ENCODE measurements at regions not wholly inside any gene's neighbourhood (a gene's known extent, or its start where the extent isn't known, plus 50 kb on each side); places are given as distances from the start of the nearest gene placed in this dataset.

GRCh38 chr14:54300881-54301280 lies 95.9 kb upstream of the CDKN3 start:
- Histone ChIP-seq H3K9ac (no peak overlapping the region), H3K27ac (ENCODE audit: low read depth in 2 of 2, low read length in 1 of 2) (no peak overlapping the region), H3F3A (replicated peaks; ENCODE audit: insufficient read depth) (no peaks in the 10 kb centered on the region), H2AFZ (ENCODE audit: low read depth) (no peak overlapping the region), H3K27me3 (ENCODE audit: insufficient read depth) (no peaks in the 10 kb centered on the region; the same call in 1 of the 2 replicates), H3K4me3 (ENCODE audit: low read depth in 2 of 2, low read length in 1 of 2) (no peak overlapping the region), H3K79me2 (ENCODE audit: insufficient read depth) (no peaks in the 10 kb centered on the region), H4K20me1 (ENCODE audit: insufficient read depth) (no peaks in the 10 kb centered on the region), H3K9me2 (no peaks in the 10 kb centered on the region), H3K4me2 (no peak overlapping the region), H3K4me1 (ENCODE audit: control insufficient read depth in 1 of 2, insufficient read depth in 2 of 2, low read depth in 1 of 2, low read length in 1 of 2) (no peaks in the 10 kb centered on the region; a peak in 1 of 4 replicates), H3K9me3 (no peaks in the 10 kb centered on the region), H3K36me3 (replicated peaks in 1 of 2; ENCODE audit: control insufficient read depth in 1 of 2, insufficient read depth in 2 of 2, low read length in 1 of 2) (no peaks in the 10 kb centered on the region)
- TF ChIP-seq RCOR1 (IDR thresholded peaks at IDR 0.05; ENCODE audit: low read length) (no peak), REST (IDR thresholded peaks at IDR 0.05; ENCODE audit: low read depth, low read length) (no peak)
- CTCF ChIA-PET, result interaction anchor here (0.8 kb wide), 1 partner anchor 47 kb away, joined by 3 read pairs; no protein-coding TSS in a partner anchor
- POLR2A ChIA-PET, result no interaction called here
- DNase-seq, result no peak
- WGBS (ENCODE audit: low lambda C conversion rate), result 20% methylated on average over 1 of the region's 2 CpGs

- no peak overlapping the region for H3K9ac ChIP-seq
- no peak overlapping the region for H3K4me3 ChIP-seq (ENCODE audit: low read depth in 2 of 2, low read length in 1 of 2)
- no peaks in the 10 kb centered on the region for H3F3A ChIP-seq (replicated peaks; ENCODE audit: insufficient read depth)
- no peak overlapping the region for H3K27ac ChIP-seq (ENCODE audit: low read depth in 2 of 2, low read length in 1 of 2)
- H2AFZ ChIP-seq (ENCODE audit: low read depth), result no peak overlapping the region
- H3K36me3 ChIP-seq (replicated peaks in 1 of 2; ENCODE audit: control insufficient read depth in 1 of 2, insufficient read depth in 2 of 2, low read length in 1 of 2), result no peaks in the 10 kb centered on the region
- no peaks in the 10 kb centered on the region for H3K9me2 ChIP-seq
- TF ChIP-seq NFIC (IDR thresholded peaks at IDR 0.05; ENCODE audit: borderline replicate concordance) (no peak), RCOR1 (IDR thresholded peaks at IDR 0.05; ENCODE audit: low read length) (no peak), ZBTB33 (IDR thresholded peaks at IDR 0.05; ENCODE audit: borderline replicate concordance, low read depth) (no peak), RXRA (IDR thresholded peaks at IDR 0.05; ENCODE audit: borderline replicate concordance, low read depth) (no peak), RFX5 (IDR thresholded peaks at IDR 0.05; ENCODE audit: low read length) (no peak)
- no peak overlapping the region for H3K4me2 ChIP-seq
- no peaks in the 10 kb centered on the region for H3K79me2 ChIP-seq (ENCODE audit: insufficient read depth)
- DNase-seq, result no peak
- H3K9me3 ChIP-seq, result no peaks in the 10 kb centered on the region
- H4K20me1 ChIP-seq (ENCODE audit: insufficient read depth), result no peaks in the 10 kb centered on the region
- WGBS (ENCODE audit: low lambda C conversion rate), result 47% methylated on average over 5 of the region's 7 CpGs
- H3K4me1 ChIP-seq (ENCODE audit: control insufficient read depth in 1 of 2, insufficient read depth in 2 of 2, low read depth in 1 of 2, low read length in 1 of 2), result no peaks in the 10 kb centered on the region; a peak in 1 of 4 replicates
- ChIA-PET CTCF (no interaction called here), POLR2A (no interaction called here)
- H3K27me3 ChIP-seq (ENCODE audit: insufficient read depth), result no peaks in the 10 kb centered on the region; the same call in 1 of the 2 replicates
Measured at GRCh38 chr14:54301359-54301758, 95.4 kb upstream of the CDKN3 start.

Measured in SK-N-SH (cell line).